Hepatocyte (in vitro differentiated cells): ENCODE measurements at regions not wholly inside any gene's neighbourhood (a gene's known extent, or its start where the extent isn't known, plus 50 kb on each side); places are given as distances from the start of the nearest gene placed in this dataset.
"Not testable (repeated sequence)": the region's sequence is repeated elsewhere in the genome, so short reads cannot be mapped to it uniquely, and the experiment has no call there.

ENCODE experiments used
- EZH2 ChIP-seq: fragments of 200-600 bp; sonication (generic); IDR thresholded peaks from 2 replicates; pipeline ENCODE4 v1.6.1; 2016; ENCODE audit warnings: antibody characterized with exemption, mild to moderate bottlenecking, borderline replicate concordance
- TF ChIP-seq, protein P1 (sequence below): fragments of 200-600 bp; sonication (generic); IDR thresholded peaks from 2 replicates; pipeline ENCODE4 v1.5.1; 2016; ENCODE audit warnings: antibody characterized with exemption, mild to moderate bottlenecking; ENCODE audit not compliant: poor library complexity

GRCh38 chr4:83194588-83194987 lies 80.1 kb upstream of the PLAC8 start:
- TF ChIP-seq, protein P1, sequence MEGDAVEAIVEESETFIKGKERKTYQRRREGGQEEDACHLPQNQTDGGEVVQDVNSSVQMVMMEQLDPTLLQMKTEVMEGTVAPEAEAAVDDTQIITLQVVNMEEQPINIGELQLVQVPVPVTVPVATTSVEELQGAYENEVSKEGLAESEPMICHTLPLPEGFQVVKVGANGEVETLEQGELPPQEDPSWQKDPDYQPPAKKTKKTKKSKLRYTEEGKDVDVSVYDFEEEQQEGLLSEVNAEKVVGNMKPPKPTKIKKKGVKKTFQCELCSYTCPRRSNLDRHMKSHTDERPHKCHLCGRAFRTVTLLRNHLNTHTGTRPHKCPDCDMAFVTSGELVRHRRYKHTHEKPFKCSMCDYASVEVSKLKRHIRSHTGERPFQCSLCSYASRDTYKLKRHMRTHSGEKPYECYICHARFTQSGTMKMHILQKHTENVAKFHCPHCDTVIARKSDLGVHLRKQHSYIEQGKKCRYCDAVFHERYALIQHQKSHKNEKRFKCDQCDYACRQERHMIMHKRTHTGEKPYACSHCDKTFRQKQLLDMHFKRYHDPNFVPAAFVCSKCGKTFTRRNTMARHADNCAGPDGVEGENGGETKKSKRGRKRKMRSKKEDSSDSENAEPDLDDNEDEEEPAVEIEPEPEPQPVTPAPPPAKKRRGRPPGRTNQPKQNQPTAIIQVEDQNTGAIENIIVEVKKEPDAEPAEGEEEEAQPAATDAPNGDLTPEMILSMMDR = not testable (repeated sequence)
- not testable (repeated sequence) for TF ChIP-seq EZH2
